ENCODE measurements at regions not wholly inside any gene's neighbourhood (a gene's known extent, or its start where the extent isn't known, plus 50 kb on each side); places are given as distances from the start of the nearest gene placed in this dataset.

- DNase-seq: no peak
Observed at GRCh38 chrX:68917799-68918198, 89.0 kb downstream of the EFNB1 start.

GRCh38 chrX:68916891-68917290 lies 88.1 kb downstream of the EFNB1 start:
- DNase-seq: no peak

GRCh38 chrX:68915778-68916177 lies 87.0 kb downstream of the EFNB1 start:
- DNase-seq: no peak

GRCh38 chrX:68914479-68914946 lies 85.7 kb downstream of the EFNB1 start:
- no peak for DNase-seq

GRCh38 chrX:68913249-68913547 lies 84.4 kb downstream of the EFNB1 start:
- DNase-seq: no peak

- no peak for DNase-seq
Observed at GRCh38 chrX:68912113-68912512, 83.3 kb downstream of the EFNB1 start.

- no peak for DNase-seq
Observed at GRCh38 chrX:68910731-68911428, 82.1 kb downstream of the EFNB1 start.

- no peak for DNase-seq
Observed at GRCh38 chrX:68909945-68910344, 81.1 kb downstream of the EFNB1 start.

GRCh38 chrX:68908071-68908470 lies 79.2 kb downstream of the EFNB1 start:
- no peak for DNase-seq

GRCh38 chrX:68902706-68903504 lies 74.1 kb downstream of the EFNB1 start:
- no peak for DNase-seq

- no peak for DNase-seq
Observed at GRCh38 chrX:68901519-68901918, 72.7 kb downstream of the EFNB1 start.

- DNase-seq: no peak
Observed at GRCh38 chrX:68898598-68898997, 69.8 kb downstream of the EFNB1 start.

- DNase-seq: no peak
Observed at GRCh38 chrX:68897118-68897945, 68.5 kb downstream of the EFNB1 start.

- no peak for DNase-seq
Observed at GRCh38 chrX:68896581-68896980, 67.8 kb downstream of the EFNB1 start.

- no peak for DNase-seq
Observed at GRCh38 chrX:68895778-68896177, 67.0 kb downstream of the EFNB1 start.

- no peak for DNase-seq
Observed at GRCh38 chrX:68895341-68895755, 66.5 kb downstream of the EFNB1 start.

- no peak for DNase-seq
Observed at GRCh38 chrX:68894513-68895340, 65.9 kb downstream of the EFNB1 start.

GRCh38 chrX:68894142-68894512 lies 65.3 kb downstream of the EFNB1 start:
- DNase-seq: no peak

- no peak for DNase-seq
Observed at GRCh38 chrX:68892651-68893050, 63.8 kb downstream of the EFNB1 start.

- no peak for DNase-seq
Observed at GRCh38 chrX:68892134-68892533, 63.3 kb downstream of the EFNB1 start.

Measured in NCI-H345 (cell line).